ENCODE measurements at regions not wholly inside any gene's neighbourhood (a gene's known extent, or its start where the extent isn't known, plus 50 kb on each side); places are given as distances from the start of the nearest gene placed in this dataset.

- no peak for DNase-seq
Observed at GRCh38 chr21:17976691-17977090, 157.5 kb upstream of the C21orf91 start.

- no peak for DNase-seq
Observed at GRCh38 chr21:17976139-17976538, 157.0 kb upstream of the C21orf91 start.

- DNase-seq: no peak
Observed at GRCh38 chr21:17967319-17967718, 148.2 kb upstream of the C21orf91 start.

- no peak for DNase-seq
Observed at GRCh38 chr21:17964716-17965115, 145.6 kb upstream of the C21orf91 start.

- DNase-seq: no peak
Observed at GRCh38 chr21:17964199-17964598, 145.0 kb upstream of the C21orf91 start.

GRCh38 chr21:17950591-17950990 lies 131.4 kb upstream of the C21orf91 start:
- DNase-seq: no peak

- no peak for DNase-seq
Observed at GRCh38 chr21:17949421-17949820, 130.3 kb upstream of the C21orf91 start.

GRCh38 chr21:17947531-17947930 lies 128.4 kb upstream of the C21orf91 start:
- DNase-seq: no peak

- peak in 1 of 2 donors; percentile 23 for DNase-seq
Observed at GRCh38 chr21:17931080-17931479, 111.9 kb upstream of the C21orf91 start.

- DNase-seq: no peak
Observed at GRCh38 chr21:17930093-17930492, 110.9 kb upstream of the C21orf91 start.

GRCh38 chr21:17929510-17929909 lies 110.4 kb upstream of the C21orf91 start:
- no peak for DNase-seq

GRCh38 chr21:17925899-17926298 lies 106.7 kb upstream of the C21orf91 start:
- DNase-seq: no peak

- peak; percentile 46 to 61 for DNase-seq
Observed at GRCh38 chr21:17925000-17925610, 105.9 kb upstream of the C21orf91 start.

GRCh38 chr21:17921579-17922530 lies 102.7 kb upstream of the C21orf91 start:
- DNase-seq: no peak

GRCh38 chr21:17915976-17916375 lies 96.8 kb upstream of the C21orf91 start:
- DNase-seq: no peak

GRCh38 chr21:17911628-17912027 lies 92.5 kb upstream of the C21orf91 start:
- DNase-seq: no peak

- DNase-seq: no peak
Observed at GRCh38 chr21:17903929-17904639, 84.9 kb upstream of the C21orf91 start.

- DNase-seq: peak in 1 of 2 donors; percentile 63
Observed at GRCh38 chr21:17903029-17903806, 84.1 kb upstream of the C21orf91 start.

- no peak for DNase-seq
Observed at GRCh38 chr21:17901458-17902079, 82.4 kb upstream of the C21orf91 start.

- DNase-seq: no peak
Observed at GRCh38 chr21:17900990-17901385, 81.8 kb upstream of the C21orf91 start.

- DNase-seq: no peak
Observed at GRCh38 chr21:17900281-17900989, 81.3 kb upstream of the C21orf91 start.

GRCh38 chr21:17889171-17889570 lies 70.0 kb upstream of the C21orf91 start:
- no peak for DNase-seq

All from CD4-positive, alpha-beta T cell treated with Interleukin-1 beta for 1 hour (primary cell).